ENCODE measurements at regions not wholly inside any gene's neighbourhood (a gene's known extent, or its start where the extent isn't known, plus 50 kb on each side); places are given as distances from the start of the nearest gene placed in this dataset.

GRCh38 chr9:78563269-78563668 lies 266.3 kb downstream of the PSAT1 start:
- DNase-seq (ENCODE audit: low read depth in 2 of 2), result no peak

- no peak for DNase-seq (ENCODE audit: low read depth in 2 of 2)
Observed at GRCh38 chr9:78565481-78565880, 268.6 kb downstream of the PSAT1 start.

GRCh38 chr9:78566521-78566920 lies 269.6 kb downstream of the PSAT1 start:
- DNase-seq (ENCODE audit: low read depth in 2 of 2), result no peak

GRCh38 chr9:78566948-78567675 lies 270.2 kb downstream of the PSAT1 start:
- no peak for DNase-seq (ENCODE audit: low read depth in 2 of 2)

- DNase-seq (ENCODE audit: low read depth in 2 of 2), result no peak
Observed at GRCh38 chr9:78567693-78568092, 270.8 kb downstream of the PSAT1 start.

- no peak for DNase-seq (ENCODE audit: low read depth in 2 of 2)
Observed at GRCh38 chr9:78568774-78569173, 271.8 kb downstream of the PSAT1 start.

GRCh38 chr9:78572266-78572665 lies 275.3 kb downstream of the PSAT1 start:
- DNase-seq (ENCODE audit: low read depth in 2 of 2), result no peak

GRCh38 chr9:78573205-78573604 lies 276.3 kb downstream of the PSAT1 start:
- DNase-seq (ENCODE audit: low read depth in 2 of 2), result no peak

- no peak for DNase-seq (ENCODE audit: low read depth in 2 of 2)
Observed at GRCh38 chr9:78573669-78574068, 276.7 kb downstream of the PSAT1 start.

- DNase-seq (ENCODE audit: low read depth in 2 of 2), result no peak
Observed at GRCh38 chr9:78574354-78575045, 277.6 kb downstream of the PSAT1 start.

GRCh38 chr9:78575081-78575480 lies 278.2 kb downstream of the PSAT1 start:
- DNase-seq (ENCODE audit: low read depth in 2 of 2), result no peak

GRCh38 chr9:78575771-78576170 lies 278.8 kb downstream of the PSAT1 start:
- DNase-seq (ENCODE audit: low read depth in 2 of 2), result no peak

- no peak for DNase-seq (ENCODE audit: low read depth in 2 of 2)
Observed at GRCh38 chr9:78577156-78577906, 280.4 kb downstream of the PSAT1 start.

- DNase-seq (ENCODE audit: low read depth in 2 of 2), result no peak
Observed at GRCh38 chr9:78578072-78578471, 281.1 kb downstream of the PSAT1 start.

- no peak for DNase-seq (ENCODE audit: low read depth in 2 of 2)
Observed at GRCh38 chr9:78582821-78583220, 285.9 kb downstream of the PSAT1 start.

GRCh38 chr9:78584589-78584988 lies 287.7 kb downstream of the PSAT1 start:
- DNase-seq (ENCODE audit: low read depth in 2 of 2), result no peak

GRCh38 chr9:78585909-78586308 lies 289.0 kb downstream of the PSAT1 start:
- no peak for DNase-seq (ENCODE audit: low read depth in 2 of 2)

GRCh38 chr9:78590068-78590467 lies 293.1 kb downstream of the PSAT1 start:
- DNase-seq (ENCODE audit: low read depth in 2 of 2), result no peak

- no peak for DNase-seq (ENCODE audit: low read depth in 2 of 2)
Observed at GRCh38 chr9:78592811-78593210, 295.9 kb downstream of the PSAT1 start.

GRCh38 chr9:78595200-78595945 lies 298.4 kb downstream of the PSAT1 start:
- DNase-seq (ENCODE audit: low read depth in 2 of 2), result no peak

GRCh38 chr9:78596346-78596745 lies 299.4 kb downstream of the PSAT1 start:
- DNase-seq (ENCODE audit: low read depth in 2 of 2), result no peak

- DNase-seq (ENCODE audit: low read depth in 2 of 2), result peak in 1 of 2 donors; percentile 22
Observed at GRCh38 chr9:78598120-78598519, 301.2 kb downstream of the PSAT1 start.
